ENCODE measurements at regions not wholly inside any gene's neighbourhood (a gene's known extent, or its start where the extent isn't known, plus 50 kb on each side); places are given as distances from the start of the nearest gene placed in this dataset.

DNA sequence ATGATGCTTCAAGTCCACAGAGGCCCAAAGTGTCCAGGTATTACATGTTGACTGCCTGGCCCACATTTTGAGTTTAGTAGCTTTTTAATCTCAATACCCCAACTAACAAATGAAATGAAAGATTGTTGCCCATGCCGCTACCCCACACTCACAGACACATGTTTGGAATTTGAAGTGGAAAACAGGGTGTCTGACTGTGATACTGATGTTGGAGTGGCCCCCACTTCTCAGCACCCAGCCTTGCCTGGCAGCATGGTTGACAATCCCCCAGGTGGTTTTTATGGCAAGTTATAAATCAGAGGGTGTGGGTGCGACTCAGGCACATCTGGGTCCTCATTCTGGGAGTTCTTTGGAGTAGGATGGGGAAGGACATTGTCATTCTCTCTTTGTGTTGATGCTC lies 314.7 kb upstream of the ZNF32 start:
- Histone ChIP-seq H3K4me3 (ENCODE audit: low read depth, low read length) (no peak overlapping the region), H3K27ac (no peak overlapping the region), H3K27me3 (replicated peaks) (no peaks in the 10 kb centered on the region), H3K36me3 (replicated peaks) (no peaks in the 10 kb centered on the region)
- in situ Hi-C loops (cut with HindIII; ENCODE audit: low pct_ligation_motif_present, low sequenced_read_pairs), result no loop called here
- no peak for DNase-seq
- TF ChIP-seq, protein P1, sequence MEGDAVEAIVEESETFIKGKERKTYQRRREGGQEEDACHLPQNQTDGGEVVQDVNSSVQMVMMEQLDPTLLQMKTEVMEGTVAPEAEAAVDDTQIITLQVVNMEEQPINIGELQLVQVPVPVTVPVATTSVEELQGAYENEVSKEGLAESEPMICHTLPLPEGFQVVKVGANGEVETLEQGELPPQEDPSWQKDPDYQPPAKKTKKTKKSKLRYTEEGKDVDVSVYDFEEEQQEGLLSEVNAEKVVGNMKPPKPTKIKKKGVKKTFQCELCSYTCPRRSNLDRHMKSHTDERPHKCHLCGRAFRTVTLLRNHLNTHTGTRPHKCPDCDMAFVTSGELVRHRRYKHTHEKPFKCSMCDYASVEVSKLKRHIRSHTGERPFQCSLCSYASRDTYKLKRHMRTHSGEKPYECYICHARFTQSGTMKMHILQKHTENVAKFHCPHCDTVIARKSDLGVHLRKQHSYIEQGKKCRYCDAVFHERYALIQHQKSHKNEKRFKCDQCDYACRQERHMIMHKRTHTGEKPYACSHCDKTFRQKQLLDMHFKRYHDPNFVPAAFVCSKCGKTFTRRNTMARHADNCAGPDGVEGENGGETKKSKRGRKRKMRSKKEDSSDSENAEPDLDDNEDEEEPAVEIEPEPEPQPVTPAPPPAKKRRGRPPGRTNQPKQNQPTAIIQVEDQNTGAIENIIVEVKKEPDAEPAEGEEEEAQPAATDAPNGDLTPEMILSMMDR (IDR thresholded peaks at IDR 0.05; ENCODE audit: low read depth, low read length, missing control alignments), result no peak

DNA sequence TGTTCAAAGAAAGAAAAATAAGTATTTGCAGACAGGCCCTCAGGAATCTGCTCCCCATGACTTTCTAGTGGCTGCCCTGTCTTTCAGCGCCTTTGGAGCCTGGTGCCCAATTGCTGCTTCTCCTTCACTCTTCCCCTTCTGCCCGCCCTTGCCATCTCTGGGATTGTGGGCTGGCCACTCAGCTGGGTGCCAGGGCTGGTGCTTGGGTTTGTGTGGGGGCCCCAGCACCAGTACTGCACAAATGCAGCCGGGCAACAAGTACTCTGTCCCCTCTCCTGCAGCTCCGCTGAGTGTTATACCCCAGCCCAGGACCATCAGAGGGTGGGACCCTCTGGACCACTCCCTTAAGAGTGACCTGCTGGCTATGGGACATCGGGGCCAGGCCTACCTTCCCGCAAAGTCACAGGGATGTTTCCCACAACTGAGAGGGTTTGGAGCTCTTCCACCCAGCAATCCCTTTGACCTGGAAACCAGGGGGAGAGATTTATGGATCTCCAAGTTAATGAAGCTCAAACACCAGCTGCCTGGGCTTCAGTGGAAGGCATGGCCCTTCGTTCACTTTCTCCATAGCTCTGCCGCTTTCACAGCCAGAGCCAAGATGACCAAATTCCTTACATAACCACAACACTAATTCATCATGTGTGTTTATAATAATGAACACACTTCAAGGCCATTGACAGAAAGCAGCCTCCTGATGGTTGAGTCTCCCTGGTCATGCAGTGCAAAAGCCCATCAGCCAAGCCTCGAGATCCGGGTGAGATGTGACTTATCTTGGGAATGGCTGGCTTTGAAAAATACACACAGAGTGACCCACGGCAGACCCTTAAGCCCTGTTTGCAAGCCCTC lies 313.9 kb upstream of the ZNF32 start:
- no peaks in the 10 kb centered on the region for H3K36me3 ChIP-seq (replicated peaks)
- H3K27me3 ChIP-seq (replicated peaks), result no peaks in the 10 kb centered on the region
- H3K27ac ChIP-seq, result no peak overlapping the region
- H3K4me3 ChIP-seq (ENCODE audit: low read depth, low read length), result no peak overlapping the region
- in situ Hi-C loops (cut with HindIII; ENCODE audit: low pct_ligation_motif_present, low sequenced_read_pairs), result no loop called here
- TF ChIP-seq, protein P1 (IDR thresholded peaks at IDR 0.05; ENCODE audit: low read depth, low read length, missing control alignments), result no peak
- DNase-seq, result no peak

DNA sequence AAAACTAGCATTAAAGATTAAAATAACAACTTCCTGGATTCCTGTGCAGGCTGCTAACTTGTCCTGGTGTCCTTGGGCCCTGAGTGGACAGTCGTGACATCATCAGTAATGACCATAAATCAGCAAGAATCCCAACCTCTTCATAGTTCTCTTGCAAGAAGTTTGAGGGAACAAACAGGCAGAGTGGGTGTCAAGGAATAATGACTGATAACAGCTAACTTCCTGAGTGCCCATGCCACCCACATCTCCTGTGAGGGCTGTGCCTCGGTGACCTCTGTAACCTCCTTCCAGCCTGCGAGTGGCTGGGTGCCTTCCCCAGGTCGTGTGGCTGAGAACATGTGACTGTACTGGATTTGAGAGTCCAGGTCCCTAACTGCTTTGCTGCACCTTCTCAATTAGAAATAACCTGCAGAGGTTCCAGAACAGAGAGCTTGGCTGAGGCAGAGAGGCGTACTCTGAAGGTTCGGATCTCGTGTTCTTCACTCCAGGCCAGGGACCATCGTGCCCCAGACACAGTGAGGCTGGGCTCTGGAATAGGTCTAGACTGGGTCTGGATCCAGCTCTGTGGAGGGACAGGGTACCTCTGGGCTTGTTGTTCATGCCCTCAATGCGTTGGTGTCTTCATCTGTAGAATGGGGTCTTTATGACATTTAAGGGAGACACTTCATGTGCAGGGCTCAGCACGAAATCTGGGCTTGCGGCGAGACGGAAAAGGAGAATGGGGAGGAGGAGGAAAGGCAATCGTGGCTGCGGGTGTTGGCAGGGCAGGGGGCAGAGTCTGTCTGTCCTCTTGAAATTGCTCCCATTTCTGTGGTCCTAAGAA lies 313.1 kb upstream of the ZNF32 start:
- Histone ChIP-seq H3K4me3 (ENCODE audit: low read depth, low read length) (no peak overlapping the region), H3K27ac (no peak overlapping the region), H3K36me3 (replicated peaks) (no peaks in the 10 kb centered on the region), H3K27me3 (replicated peaks) (no peaks in the 10 kb centered on the region)
- DNase-seq, result no peak
- TF ChIP-seq, protein P1 (IDR thresholded peaks at IDR 0.05; ENCODE audit: low read depth, low read length, missing control alignments), result no peak
- in situ Hi-C loops (cut with HindIII; ENCODE audit: low pct_ligation_motif_present, low sequenced_read_pairs), result no loop called here

DNA sequence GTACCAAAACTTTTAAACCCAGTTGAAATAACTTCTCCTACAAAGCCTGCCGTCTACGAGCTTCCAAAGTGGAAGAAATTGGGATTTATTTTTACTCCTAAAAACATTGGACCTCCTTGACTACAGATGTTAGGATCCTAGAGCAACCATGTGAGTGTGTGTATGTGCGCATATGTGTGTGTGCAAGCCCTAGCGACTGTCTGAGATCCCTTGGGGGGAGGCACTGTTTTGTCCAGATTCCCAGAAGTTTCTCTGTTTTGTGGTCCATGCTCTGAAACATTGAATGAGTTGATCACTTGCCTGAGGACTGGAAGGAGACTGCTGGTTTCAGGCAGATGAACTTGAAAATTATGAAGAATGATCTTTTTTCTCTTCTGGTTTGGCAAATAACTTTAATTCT lies 312.3 kb upstream of the ZNF32 start:
- Histone ChIP-seq H3K36me3 (replicated peaks) (no peaks in the 10 kb centered on the region), H3K27ac (no peak overlapping the region), H3K4me3 (ENCODE audit: low read depth, low read length) (no peak overlapping the region), H3K27me3 (replicated peaks) (no peaks in the 10 kb centered on the region)
- TF ChIP-seq, protein P1 (IDR thresholded peaks at IDR 0.05; ENCODE audit: low read depth, low read length, missing control alignments), result no peak
- in situ Hi-C loops (cut with HindIII; ENCODE audit: low pct_ligation_motif_present, low sequenced_read_pairs), result no loop called here
- no peak for DNase-seq

DNA sequence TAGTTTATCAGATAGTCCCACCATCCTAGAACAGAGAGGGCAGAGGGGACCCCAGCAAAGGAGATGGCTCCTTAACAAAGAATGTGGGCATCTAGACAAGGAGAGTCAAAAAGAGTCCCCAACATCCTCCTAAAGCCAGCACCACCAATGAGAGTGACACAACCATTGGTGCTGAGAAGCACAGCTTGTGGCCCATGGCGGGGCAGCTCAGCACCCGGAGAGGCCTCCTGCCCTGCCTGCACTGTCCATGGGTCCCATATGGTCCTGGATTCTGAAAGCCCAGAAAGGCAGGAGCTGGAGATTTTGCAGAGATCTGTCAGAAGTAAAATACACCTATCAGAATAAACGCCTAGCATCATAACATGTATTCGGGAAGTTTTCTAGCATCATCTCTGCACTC lies 311.8 kb upstream of the ZNF32 start:
- Histone ChIP-seq H3K36me3 (replicated peaks) (no peaks in the 10 kb centered on the region), H3K27me3 (replicated peaks) (no peaks in the 10 kb centered on the region), H3K27ac (no peak overlapping the region), H3K4me3 (ENCODE audit: low read depth, low read length) (no peak overlapping the region)
- in situ Hi-C loops (cut with HindIII; ENCODE audit: low pct_ligation_motif_present, low sequenced_read_pairs), result no loop called here
- no peak for DNase-seq
- TF ChIP-seq, protein P1 (IDR thresholded peaks at IDR 0.05; ENCODE audit: low read depth, low read length, missing control alignments), result no peak

All from brain microvascular endothelial cell (primary cell).